ENCODE measurements at regions not wholly inside any gene's neighbourhood (a gene's known extent, or its start where the extent isn't known, plus 50 kb on each side); places are given as distances from the start of the nearest gene placed in this dataset.

DNA sequence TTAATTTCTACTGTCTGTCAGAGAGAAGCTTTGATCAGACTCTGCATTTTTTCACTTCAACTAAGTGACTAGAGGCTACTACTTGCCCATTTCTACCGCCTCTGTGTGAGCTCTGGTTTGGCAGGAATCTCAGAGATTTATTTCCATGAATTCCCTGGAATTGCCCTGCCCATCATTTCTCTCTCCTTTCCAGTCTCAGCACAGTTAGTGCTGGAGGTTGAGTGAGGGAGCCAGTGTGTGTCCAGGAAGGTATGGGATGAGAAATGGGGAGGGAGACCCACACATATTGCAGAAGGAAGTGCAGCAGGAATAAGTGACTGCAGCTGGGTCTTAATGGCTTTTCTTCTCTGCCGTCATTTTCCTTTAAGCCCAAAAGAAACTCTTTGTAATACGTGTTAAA lies 443.1 kb upstream of the ZNF462 start:
- Histone ChIP-seq H4K20me1 (no peaks in the 10 kb centered on the region), H3K36me3 (no peaks in the 10 kb centered on the region), H3K27ac (no peak overlapping the region), H3K9ac (no peak overlapping the region), H3K4me2 (no peak overlapping the region), H3K4me1 (0 out of 2 replicates have a peak, but pooled peaks cover 3% of the 10 kb centered on the region), H3K9me3 (no peaks in the 10 kb centered on the region), H3K4me3 (no peak overlapping the region), H3K27me3 (no peaks in the 10 kb centered on the region)
- no peak for TF ChIP-seq Cebpa-rat (IDR thresholded peaks at IDR 0.05)

DNA sequence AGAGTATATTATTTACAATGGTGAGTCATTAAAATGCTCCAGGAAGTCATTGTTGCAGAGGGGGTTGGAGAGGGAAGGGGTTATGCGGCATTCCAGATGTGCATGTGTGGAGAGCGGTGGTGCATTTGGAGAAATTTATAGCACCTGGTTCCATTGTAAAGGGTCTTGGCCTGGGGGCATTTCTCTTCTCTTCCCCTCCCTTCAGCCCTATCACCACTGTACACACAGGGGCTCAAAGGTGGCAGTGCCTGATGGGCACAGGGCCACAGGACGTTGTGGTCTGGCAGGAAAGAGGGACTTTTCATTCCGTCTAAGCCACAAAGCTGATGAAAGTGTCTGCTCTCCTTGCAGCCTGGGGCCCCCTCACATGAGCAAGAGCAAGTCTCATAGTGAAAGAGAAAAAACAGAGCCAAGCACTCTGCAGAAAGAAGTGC lies 442.4 kb upstream of the ZNF462 start:
- H4K20me1 ChIP-seq: no peaks in the 10 kb centered on the region
- H3K9me3 ChIP-seq: no peaks in the 10 kb centered on the region
- H3K4me2 ChIP-seq: no peak overlapping the region
- H3K4me3 ChIP-seq: no peak overlapping the region
- H3K36me3 ChIP-seq: no peaks in the 10 kb centered on the region
- H3K9ac ChIP-seq: no peak overlapping the region
- H3K27me3 ChIP-seq: no peaks in the 10 kb centered on the region
- no peak for TF ChIP-seq Cebpa-rat (IDR thresholded peaks at IDR 0.05)
- H3K4me1 ChIP-seq: 0 out of 2 replicates have a peak, but pooled peaks cover 3% of the 10 kb centered on the region
- no peak overlapping the region for H3K27ac ChIP-seq

DNA sequence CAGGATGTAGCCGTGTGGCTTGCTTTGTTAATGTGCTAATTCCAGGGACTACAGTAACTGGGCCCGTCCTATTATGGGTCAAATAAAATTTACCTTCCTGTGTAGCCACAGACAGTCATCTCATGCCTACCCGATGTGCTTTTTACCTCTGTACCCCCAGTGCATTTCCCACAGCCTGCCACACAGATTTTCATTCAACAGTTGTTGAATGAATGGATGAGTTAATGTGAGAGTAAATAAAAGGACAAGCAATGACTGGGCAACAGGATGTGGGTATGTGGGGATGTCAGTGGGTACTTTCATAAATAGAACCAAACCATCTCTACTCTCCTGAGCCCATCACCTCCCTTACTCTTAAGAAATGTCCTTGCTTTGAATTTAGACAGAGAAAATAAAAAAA lies 441.2 kb upstream of the ZNF462 start:
- H3K9me3 ChIP-seq: no peaks in the 10 kb centered on the region
- no peaks in the 10 kb centered on the region for H3K27me3 ChIP-seq
- H4K20me1 ChIP-seq: no peaks in the 10 kb centered on the region
- H3K9ac ChIP-seq: no peak overlapping the region
- no peak for TF ChIP-seq Cebpa-rat (IDR thresholded peaks at IDR 0.05)
- 0 out of 2 replicates have a peak, but pooled peaks cover 3% of the 10 kb centered on the region for H3K4me1 ChIP-seq
- no peak overlapping the region for H3K27ac ChIP-seq
- H3K4me2 ChIP-seq: no peak overlapping the region
- no peak overlapping the region for H3K4me3 ChIP-seq
- H3K36me3 ChIP-seq: no peaks in the 10 kb centered on the region

DNA sequence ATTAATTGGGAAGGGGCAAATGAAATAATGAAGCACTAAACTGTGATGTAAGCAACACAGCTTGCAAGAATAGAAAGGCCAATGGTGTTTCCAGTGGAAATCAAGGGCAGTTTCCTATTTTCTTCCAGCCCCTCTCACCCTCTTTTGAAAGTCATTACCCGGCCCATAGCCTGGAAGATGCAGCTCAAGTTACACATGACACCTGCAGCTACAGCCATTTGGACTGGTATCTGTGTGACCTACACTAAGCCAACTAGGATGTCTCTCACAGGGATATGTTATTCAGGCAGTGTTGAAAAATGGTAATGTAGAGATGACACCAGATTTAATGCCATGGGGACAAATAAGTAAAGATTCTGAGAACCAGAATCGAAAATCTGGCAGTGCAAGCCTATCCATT lies 439.4 kb upstream of the ZNF462 start:
- no peak for TF ChIP-seq Cebpa-rat (IDR thresholded peaks at IDR 0.05)
- H4K20me1 ChIP-seq: no peaks in the 10 kb centered on the region
- no peaks in the 10 kb centered on the region for H3K9me3 ChIP-seq
- no peak overlapping the region for H3K27ac ChIP-seq
- no peak overlapping the region for H3K4me2 ChIP-seq
- H3K36me3 ChIP-seq: no peaks in the 10 kb centered on the region
- 0 out of 2 replicates have a peak, but pooled peaks cover 3% of the 10 kb centered on the region for H3K4me1 ChIP-seq
- H3K9ac ChIP-seq: no peak overlapping the region
- no peaks in the 10 kb centered on the region for H3K27me3 ChIP-seq
- H3K4me3 ChIP-seq: no peak overlapping the region

DNA sequence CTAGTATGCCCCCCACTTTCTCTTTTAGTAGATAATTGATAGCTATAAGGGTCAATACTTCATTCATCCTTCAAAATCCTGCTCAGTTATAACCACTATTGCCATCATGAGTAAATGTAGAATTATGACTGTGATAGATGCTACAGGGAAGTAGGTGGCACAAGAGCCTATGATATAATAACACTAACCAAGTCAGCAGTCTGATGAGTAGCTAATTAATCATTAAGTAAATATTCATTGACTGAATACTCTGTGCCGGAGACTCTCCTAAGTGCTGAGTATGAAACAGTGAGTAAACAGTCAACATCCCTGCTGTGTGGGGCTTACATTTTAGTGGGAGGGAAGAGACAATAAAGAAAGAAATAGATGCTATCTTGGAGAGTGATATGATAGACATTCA lies 430.3 kb upstream of the ZNF462 start:
- Histone ChIP-seq H3K36me3 (no peaks in the 10 kb centered on the region), H3K4me1 (no peaks in the 10 kb centered on the region), H3K4me2 (no peak overlapping the region), H3K9me3 (no peaks in the 10 kb centered on the region), H3K9ac (no peak overlapping the region), H4K20me1 (no peaks in the 10 kb centered on the region), H3K27me3 (no peaks in the 10 kb centered on the region), H3K4me3 (no peak overlapping the region), H3K27ac (no peak overlapping the region)
- TF ChIP-seq Cebpa-rat (IDR thresholded peaks at IDR 0.05): no peak

DNA sequence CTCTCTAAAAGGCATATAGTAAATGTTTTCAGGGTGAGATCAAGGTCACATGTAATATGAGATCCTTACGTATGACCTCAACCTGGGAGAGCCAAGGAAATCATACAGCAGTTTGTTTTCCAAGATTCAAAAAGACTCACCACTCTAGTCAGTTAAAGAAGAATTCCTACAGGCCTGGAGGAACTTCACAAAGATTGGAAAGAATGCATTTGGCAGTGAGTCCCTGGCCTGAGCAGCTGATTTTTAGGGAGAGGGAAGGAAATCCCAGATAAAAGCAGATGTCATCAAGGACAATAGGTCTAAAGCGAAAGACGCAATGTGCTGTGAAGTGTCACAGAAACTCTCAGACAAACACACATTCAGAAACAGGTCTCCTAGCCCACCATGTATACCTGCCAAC lies 424.0 kb upstream of the ZNF462 start:
- Histone ChIP-seq H3K4me3 (no peak overlapping the region), H3K27me3 (no peaks in the 10 kb centered on the region), H3K4me2 (no peak overlapping the region), H3K36me3 (no peaks in the 10 kb centered on the region), H3K4me1 (no peaks in the 10 kb centered on the region), H3K27ac (no peak overlapping the region), H3K9me3 (no peaks in the 10 kb centered on the region), H4K20me1 (no peaks in the 10 kb centered on the region), H3K9ac (no peak overlapping the region)
- no peak for TF ChIP-seq Cebpa-rat (IDR thresholded peaks at IDR 0.05)

DNA sequence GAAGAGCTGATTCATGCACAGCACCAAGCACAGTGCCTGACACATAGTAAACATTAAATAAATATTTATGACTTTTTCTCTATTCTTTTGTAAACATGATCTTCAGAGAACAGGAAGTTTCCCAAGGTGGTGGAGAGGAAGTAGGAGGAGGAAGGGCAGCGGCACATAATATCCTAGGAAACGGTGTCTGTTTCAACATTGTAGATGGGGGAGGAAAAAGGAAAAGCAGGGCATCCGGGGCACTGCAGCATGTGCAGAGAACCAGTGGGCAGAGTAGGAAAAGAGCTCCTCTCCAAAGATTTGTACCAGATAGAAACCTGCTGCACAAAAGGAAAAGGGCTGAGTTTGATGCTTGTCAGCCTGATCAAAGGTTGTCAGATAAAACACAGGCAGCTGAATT lies 421.7 kb upstream of the ZNF462 start:
- Histone ChIP-seq H3K4me3 (no peak overlapping the region), H3K27ac (no peak overlapping the region), H3K4me2 (no peak overlapping the region), H3K9ac (no peak overlapping the region), H4K20me1 (no peaks in the 10 kb centered on the region), H3K9me3 (no peaks in the 10 kb centered on the region), H3K4me1 (no peaks in the 10 kb centered on the region), H3K27me3 (no peaks in the 10 kb centered on the region), H3K36me3 (no peaks in the 10 kb centered on the region)
- no peak for TF ChIP-seq Cebpa-rat (IDR thresholded peaks at IDR 0.05)

DNA sequence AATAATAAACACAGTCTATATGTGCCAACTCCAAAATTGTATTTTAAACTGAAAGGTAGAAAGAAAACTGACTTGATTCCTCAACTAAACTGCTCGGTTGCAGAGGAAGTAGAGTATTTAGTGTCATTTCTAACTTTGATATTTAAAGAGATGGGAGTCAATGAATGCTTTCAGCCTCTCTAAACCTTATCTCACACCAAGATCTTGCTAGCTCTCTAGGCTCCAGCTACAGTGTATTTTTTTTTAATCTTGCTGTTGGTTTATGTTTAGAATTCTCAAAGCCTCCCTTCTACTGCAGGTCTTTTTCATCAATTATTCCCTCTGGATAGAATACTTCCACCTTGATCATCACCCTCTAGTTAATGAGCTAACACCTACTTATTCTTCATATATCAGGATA lies 419.4 kb upstream of the ZNF462 start:
- Histone ChIP-seq H3K4me2 (no peak overlapping the region), H3K4me1 (no peaks in the 10 kb centered on the region), H3K9ac (no peak overlapping the region), H4K20me1 (no peaks in the 10 kb centered on the region), H3K4me3 (no peak overlapping the region), H3K27me3 (no peaks in the 10 kb centered on the region), H3K36me3 (no peaks in the 10 kb centered on the region), H3K9me3 (no peaks in the 10 kb centered on the region), H3K27ac (no peak overlapping the region)
- no peak for TF ChIP-seq Cebpa-rat (IDR thresholded peaks at IDR 0.05)

DNA sequence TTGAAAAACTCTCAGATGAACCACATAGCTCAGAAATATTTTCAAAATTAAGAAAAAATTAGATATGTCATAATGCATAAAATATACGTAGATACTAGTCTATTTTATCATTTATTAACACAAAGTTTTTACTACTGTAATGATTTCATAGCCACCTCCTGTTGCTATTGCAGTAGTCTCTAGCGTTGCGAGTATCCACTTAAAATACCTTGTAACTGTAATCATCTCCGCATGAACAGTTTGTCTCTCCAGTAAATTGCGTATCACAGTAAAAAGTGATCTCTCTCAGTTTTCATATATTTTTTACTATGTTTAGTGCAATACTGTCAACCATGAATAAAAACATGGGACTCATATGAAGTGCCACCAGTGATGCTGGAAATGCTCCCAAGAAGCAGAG lies 417.9 kb upstream of the ZNF462 start:
- H3K9ac ChIP-seq: no peak overlapping the region
- no peaks in the 10 kb centered on the region for H3K4me1 ChIP-seq
- no peak for TF ChIP-seq Cebpa-rat (IDR thresholded peaks at IDR 0.05)
- H3K36me3 ChIP-seq: no peaks in the 10 kb centered on the region
- H3K27ac ChIP-seq: no peak overlapping the region
- H4K20me1 ChIP-seq: no peaks in the 10 kb centered on the region
- H3K4me2 ChIP-seq: no peak overlapping the region
- H3K9me3 ChIP-seq: no peaks in the 10 kb centered on the region
- H3K4me3 ChIP-seq: no peak overlapping the region
- no peaks in the 10 kb centered on the region for H3K27me3 ChIP-seq

DNA sequence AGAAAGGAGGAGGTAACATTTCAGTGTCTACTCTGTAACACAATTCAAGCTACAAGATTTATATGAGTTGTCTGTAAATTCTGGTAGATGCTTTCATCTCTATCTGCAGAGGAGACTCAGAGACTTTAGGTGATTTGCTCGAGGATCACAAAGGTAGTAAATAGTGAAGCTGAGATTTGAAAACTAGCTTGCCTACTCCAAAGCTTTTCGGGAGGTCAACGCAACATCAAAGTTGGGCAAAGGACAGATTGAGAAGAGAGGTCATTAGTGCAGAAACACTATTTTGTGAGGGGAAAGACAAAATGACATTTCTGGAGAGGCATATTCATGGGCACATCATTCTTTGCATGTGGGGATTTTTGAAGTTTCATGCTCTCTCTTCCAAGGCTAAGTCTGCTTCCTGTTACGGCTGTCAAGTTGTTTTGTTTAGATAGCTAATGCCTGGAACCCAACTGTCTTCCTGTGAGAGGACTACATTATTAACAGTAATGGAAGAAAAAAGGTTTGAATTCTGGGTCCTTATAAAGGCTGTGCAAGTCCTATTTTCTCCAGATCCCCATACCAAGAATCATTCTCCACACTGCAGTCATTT lies 413.5 kb upstream of the ZNF462 start:
- Histone ChIP-seq H3K27ac (no peak overlapping the region), H3K4me2 (no peak overlapping the region), H3K4me3 (no peak overlapping the region), H3K36me3 (no peaks in the 10 kb centered on the region), H3K27me3 (no peaks in the 10 kb centered on the region), H3K9me3 (no peaks in the 10 kb centered on the region), H3K4me1 (no peaks in the 10 kb centered on the region), H4K20me1 (no peaks in the 10 kb centered on the region), H3K9ac (no peak overlapping the region)
- TF ChIP-seq Cebpa-rat (IDR thresholded peaks at IDR 0.05): no peak

DNA sequence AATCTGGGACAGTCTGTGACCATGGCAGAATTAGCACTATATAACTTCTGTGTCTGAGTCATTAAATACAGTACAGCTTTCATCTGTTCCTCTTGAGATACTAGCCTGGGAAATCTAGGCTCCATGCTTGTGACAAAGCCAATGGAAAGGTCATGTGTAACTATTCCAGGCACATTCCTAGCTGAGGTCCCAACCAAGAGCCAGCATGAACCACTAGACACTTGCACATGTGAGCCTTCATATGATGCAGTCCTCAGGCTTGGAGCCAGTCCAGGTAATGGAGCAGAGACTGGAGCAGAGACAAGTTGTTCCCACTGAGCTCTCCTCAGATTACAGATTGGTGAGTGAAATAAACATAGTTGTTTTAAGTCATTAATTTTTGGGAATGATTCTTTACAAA lies 412.4 kb upstream of the ZNF462 start:
- H3K4me2 ChIP-seq: no peak overlapping the region
- no peaks in the 10 kb centered on the region for H3K9me3 ChIP-seq
- no peak overlapping the region for H3K27ac ChIP-seq
- no peaks in the 10 kb centered on the region for H3K27me3 ChIP-seq
- no peak overlapping the region for H3K4me3 ChIP-seq
- no peak for TF ChIP-seq Cebpa-rat (IDR thresholded peaks at IDR 0.05)
- H4K20me1 ChIP-seq: no peaks in the 10 kb centered on the region
- H3K9ac ChIP-seq: no peak overlapping the region
- H3K36me3 ChIP-seq: no peaks in the 10 kb centered on the region
- no peaks in the 10 kb centered on the region for H3K4me1 ChIP-seq
